ENCODE measurements at regions not wholly inside any gene's neighbourhood (a gene's known extent, or its start where the extent isn't known, plus 50 kb on each side); places are given as distances from the start of the nearest gene placed in this dataset.

- CTCF ChIA-PET = no interaction called here
- DNase-seq (ENCODE audit: extremely low spot score) = no peak
Observed at GRCh38 chr2:16082276-16082675, 141.9 kb downstream of the MYCN start.

GRCh38 chr2:16081316-16082200 is 141.2 kb downstream of the MYCN start:
- TF ChIP-seq FOXK2 (IDR thresholded peaks at IDR 0.05) = no peak
- TF ChIP-seq FOXM1 (IDR thresholded peaks at IDR 0.05; ENCODE audit: borderline replicate concordance) = no peak
- TF ChIP-seq NFRKB (IDR thresholded peaks at IDR 0.05) = no peak
- no peak for TF ChIP-seq PKNOX1 (IDR thresholded peaks at IDR 0.05)
- TF ChIP-seq SP1 (IDR thresholded peaks at IDR 0.05) = no peak
- no peak for TF ChIP-seq ZNF384 (IDR thresholded peaks at IDR 0.05)
- ChIA-PET CTCF (no interaction called here), POLR2A (no interaction called here)
- no peak for DNase-seq (ENCODE audit: extremely low spot score)

More at GRCh38 chr2:16082276-16082675, 141.9 kb downstream of the MYCN start:
- POLR2A ChIA-PET = no interaction called here
- TF ChIP-seq TARDBP (IDR thresholded peaks at IDR 0.05) = no peak
- no peak for TF ChIP-seq FOXK2 (IDR thresholded peaks at IDR 0.05)
- TF ChIP-seq SUZ12 (IDR thresholded peaks at IDR 0.05) = no peak
- no peak for TF ChIP-seq PKNOX1 (IDR thresholded peaks at IDR 0.05)
- TF ChIP-seq LEF1 (IDR thresholded peaks at IDR 0.05; ENCODE audit: borderline replicate concordance) = no peak
- no peak for TF ChIP-seq HDGF (IDR thresholded peaks at IDR 0.05; ENCODE audit: borderline replicate concordance)
- no peak for TF ChIP-seq ZNF384 (IDR thresholded peaks at IDR 0.05)
- no peak for TF ChIP-seq BHLHE40 (IDR thresholded peaks at IDR 0.05; ENCODE audit: borderline replicate concordance)
- no peak for TF ChIP-seq CTBP1 (IDR thresholded peaks at IDR 0.05; ENCODE audit: borderline replicate concordance)
- no peak for TF ChIP-seq L3MBTL2 (conservative IDR thresholded peaks at IDR 0.05)
- no peak for TF ChIP-seq ELF4 (IDR thresholded peaks at IDR 0.05)
- no peak for TF ChIP-seq FOXA1 (IDR thresholded peaks at IDR 0.05)
- TF ChIP-seq NFRKB (IDR thresholded peaks at IDR 0.05) = no peak
- TF ChIP-seq FOXM1 (IDR thresholded peaks at IDR 0.05; ENCODE audit: borderline replicate concordance) = no peak
- TF ChIP-seq SP1 (IDR thresholded peaks at IDR 0.05) = no peak
- TF ChIP-seq ARNT (IDR thresholded peaks at IDR 0.05) = no peak

GRCh38 chr2:16080516-16080915 is 140.2 kb downstream of the MYCN start:
- ChIA-PET POLR2A (no interaction called here), CTCF (no interaction called here)
- TF ChIP-seq CTBP1 (IDR thresholded peaks at IDR 0.05; ENCODE audit: borderline replicate concordance) (no peak), NFRKB (IDR thresholded peaks at IDR 0.05) (no peak), TARDBP (IDR thresholded peaks at IDR 0.05) (no peak), BHLHE40 (IDR thresholded peaks at IDR 0.05; ENCODE audit: borderline replicate concordance) (no peak), FOXM1 (IDR thresholded peaks at IDR 0.05; ENCODE audit: borderline replicate concordance) (no peak), LEF1 (IDR thresholded peaks at IDR 0.05; ENCODE audit: borderline replicate concordance) (no peak), SUZ12 (IDR thresholded peaks at IDR 0.05) (no peak)
- DNase-seq (ENCODE audit: extremely low spot score) = no peak

- no peak for TF ChIP-seq L3MBTL2 (conservative IDR thresholded peaks at IDR 0.05)
- no peak for DNase-seq (ENCODE audit: extremely low spot score)
- ChIA-PET CTCF (no interaction called here), POLR2A (no interaction called here)
Observed at GRCh38 chr2:16080071-16080470, 139.7 kb downstream of the MYCN start.

GRCh38 chr2:16079637-16080036 is 139.3 kb downstream of the MYCN start:
- ChIA-PET CTCF (no interaction called here), POLR2A (no interaction called here)
- DNase-seq (ENCODE audit: extremely low spot score) = no peak
- TF ChIP-seq ARNT (IDR thresholded peaks at IDR 0.05) (no peak), CTBP1 (IDR thresholded peaks at IDR 0.05; ENCODE audit: borderline replicate concordance) (no peak), FOXK2 (IDR thresholded peaks at IDR 0.05) (no peak), HDGF (IDR thresholded peaks at IDR 0.05; ENCODE audit: borderline replicate concordance) (no peak), FOXM1 (IDR thresholded peaks at IDR 0.05; ENCODE audit: borderline replicate concordance) (no peak), ELF4 (IDR thresholded peaks at IDR 0.05) (no peak), TARDBP (IDR thresholded peaks at IDR 0.05) (no peak), SUZ12 (IDR thresholded peaks at IDR 0.05) (no peak), PKNOX1 (IDR thresholded peaks at IDR 0.05) (no peak), ZNF384 (IDR thresholded peaks at IDR 0.05) (no peak), BHLHE40 (IDR thresholded peaks at IDR 0.05; ENCODE audit: borderline replicate concordance) (no peak), L3MBTL2 (conservative IDR thresholded peaks at IDR 0.05) (no peak)

- CTCF ChIA-PET = no interaction called here
- TF ChIP-seq PKNOX1 (IDR thresholded peaks at IDR 0.05) = no peak
- no peak for TF ChIP-seq CTBP1 (IDR thresholded peaks at IDR 0.05; ENCODE audit: borderline replicate concordance)
- no peak for TF ChIP-seq L3MBTL2 (conservative IDR thresholded peaks at IDR 0.05)
- TF ChIP-seq ELF4 (IDR thresholded peaks at IDR 0.05) = no peak
- TF ChIP-seq SUZ12 (IDR thresholded peaks at IDR 0.05) = no peak
- no peak for TF ChIP-seq HDGF (IDR thresholded peaks at IDR 0.05; ENCODE audit: borderline replicate concordance)
- no peak for TF ChIP-seq TARDBP (IDR thresholded peaks at IDR 0.05)
- TF ChIP-seq ZNF384 (IDR thresholded peaks at IDR 0.05) = no peak
- no peak for TF ChIP-seq SP1 (IDR thresholded peaks at IDR 0.05)
- TF ChIP-seq BHLHE40 (IDR thresholded peaks at IDR 0.05; ENCODE audit: borderline replicate concordance) = no peak
- POLR2A ChIA-PET = no interaction called here
- DNase-seq (ENCODE audit: extremely low spot score) = no peak
Observed at GRCh38 chr2:16077601-16078000, 137.3 kb downstream of the MYCN start.
